Adrenal gland (tissue), 9 donors: ENCODE measurements at regions not wholly inside any gene's neighbourhood (a gene's known extent, or its start where the extent isn't known, plus 50 kb on each side); places are given as distances from the start of the nearest gene placed in this dataset.

Experiments
- DNase-seq, 7 donors: peaks; one replicate each; pipeline ENCODE4 v3.0.0-alpha.2; 2019 to 2020
- H3K27ac ChIP-seq, 5 donors: fragments of 200-600 bp; sonication (generic) in 4 of 5; 1 replicate in 3 of 5; 2 replicates in 2 of 5; pipeline versions ENCODE4 v1.5.1 to v1.8.0; 2016 to 2020; ENCODE audit warnings: mild to moderate bottlenecking in 1 of 5
- H3K27me3 ChIP-seq: fragments of 200-600 bp; 2 replicates; pipeline ENCODE4 v1.8.0; 2021
- H3K36me3 ChIP-seq, 2 donors: fragments of 200-600 bp; replicated peaks in 1 of 2; 1 replicate in 1 of 2; 2 replicates in 1 of 2; pipeline versions ENCODE4 v1.5.1 to v1.8.0; 2018 to 2022
- H3K4me1 ChIP-seq, 2 donors: fragments of 200-600 bp; replicated peaks in 1 of 2; 1 replicate in 1 of 2; 2 replicates in 1 of 2; pipeline versions ENCODE4 v1.5.1 to v1.8.0; 2018 to 2021
- H3K4me3 ChIP-seq, 4 donors: fragments of 200-600 bp; sonication (generic) in 3 of 4; one replicate each; pipeline ENCODE4 v1.5.1; 2016 to 2018
- H3K9me3 ChIP-seq, 3 donors: fragments of 200-600 bp; sonication (generic) in 1 of 3; replicated peaks in 1 of 3; 1 replicate in 2 of 3; 2 replicates in 1 of 3; pipeline versions ENCODE4 v1.5.1 to v1.8.0; 2016 to 2021
- POLR2A ChIP-seq, 2 donors: fragments of 450-650 bp; IDR thresholded peaks; one replicate each; pipeline ENCODE4 v1.6.1; 2017; ENCODE audit warnings: antibody characterized with exemption in 2 of 2, mild to moderate bottlenecking in 2 of 2, moderate library complexity in 1 of 2
- WGBS, 4 donors: extraction: QIAGEN DNeasy Blood & Tissue Kit in 2 of 4; methylation state at CpG; one replicate each; pipeline versions ENCODE4 v1.1.5 to v1.1.7; 2013 to 2017; 5-methylcytosine and 5-hydroxymethylcytosine counted together
- intact Hi-C, 2 donors: fragments of 100-400 bp; cut with DNase I; formaldehyde crosslinking; loops; one replicate each; pipeline versions ENCODE4 v1.14.1 to v1.15.0; 2022 to 2023
- TF ChIP-seq, protein P1 (sequence below), 6 experiments: fragments of 450-650 bp in 4 of 6; fragments of 200-600 bp in 2 of 6; sonication (generic) in 1 of 6; IDR thresholded peaks; 1 replicate in 5 of 6; 2 replicates in 1 of 6; pipeline versions ENCODE4 v1.5.1 to v1.8.0; 2016 to 2021; ENCODE audit warnings: antibody characterized with exemption in 6 of 6, mild to moderate bottlenecking in 2 of 6, moderate library complexity in 1 of 6
- donor health status: healthy with polysubstance abuse.
- donor health status: Bipolar disorder and iron deficiency.
- donor health status: DM: yes; HTN: yes; CAD: no.
- donor health status: DM: no; HTN: no; CAD: no.
- donor health status: DM: no; HTN: no; CAD: no.

DNA sequence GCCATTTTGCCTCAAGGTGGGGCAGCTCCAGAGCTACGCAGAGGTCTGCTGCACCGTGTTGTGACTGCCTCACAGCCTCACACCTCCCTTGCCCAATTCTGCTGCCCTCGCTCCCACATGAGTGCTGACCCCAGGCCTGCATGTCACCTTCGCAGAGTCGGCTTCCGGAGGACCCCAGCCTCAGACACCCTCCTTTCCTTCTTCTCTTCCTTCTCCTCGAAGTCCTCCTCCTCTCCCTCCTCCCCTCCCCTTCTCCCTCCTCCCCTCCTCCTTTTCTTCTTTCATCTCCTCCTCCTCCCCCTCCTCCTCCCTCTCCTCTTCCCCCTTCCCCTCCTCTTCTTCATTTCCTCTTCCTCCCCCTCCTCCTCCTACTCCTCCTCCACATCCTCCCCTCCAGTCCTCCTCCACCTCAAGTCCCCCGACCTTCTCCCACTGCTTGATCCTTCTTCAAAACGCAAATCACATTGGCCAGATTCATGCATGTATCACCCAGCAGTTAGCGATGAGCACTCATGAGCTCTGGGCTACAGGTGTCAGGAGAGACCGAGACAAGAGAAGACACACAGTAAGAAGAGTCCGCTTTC lies 243.8 kb downstream of the RBFOX3 start:
- Histone ChIP-seq H3K27me3 (peaks cover 6% of the 10 kb centered on the region), H3K4me1 (no peaks in the 10 kb centered on the region), H3K4me3 (no peak overlapping the region), H3K27ac (no peak overlapping the region), H3K9me3 (no peaks in the 10 kb centered on the region), H3K36me3 (no peaks in the 10 kb centered on the region)
- intact Hi-C loops, result no loop called here
- DNase-seq, result no peak
- WGBS, 4 donors, result 50 to 60% (median 57%) methylated on average over 12 of the region's 12 CpGs
- TF ChIP-seq, protein P1, sequence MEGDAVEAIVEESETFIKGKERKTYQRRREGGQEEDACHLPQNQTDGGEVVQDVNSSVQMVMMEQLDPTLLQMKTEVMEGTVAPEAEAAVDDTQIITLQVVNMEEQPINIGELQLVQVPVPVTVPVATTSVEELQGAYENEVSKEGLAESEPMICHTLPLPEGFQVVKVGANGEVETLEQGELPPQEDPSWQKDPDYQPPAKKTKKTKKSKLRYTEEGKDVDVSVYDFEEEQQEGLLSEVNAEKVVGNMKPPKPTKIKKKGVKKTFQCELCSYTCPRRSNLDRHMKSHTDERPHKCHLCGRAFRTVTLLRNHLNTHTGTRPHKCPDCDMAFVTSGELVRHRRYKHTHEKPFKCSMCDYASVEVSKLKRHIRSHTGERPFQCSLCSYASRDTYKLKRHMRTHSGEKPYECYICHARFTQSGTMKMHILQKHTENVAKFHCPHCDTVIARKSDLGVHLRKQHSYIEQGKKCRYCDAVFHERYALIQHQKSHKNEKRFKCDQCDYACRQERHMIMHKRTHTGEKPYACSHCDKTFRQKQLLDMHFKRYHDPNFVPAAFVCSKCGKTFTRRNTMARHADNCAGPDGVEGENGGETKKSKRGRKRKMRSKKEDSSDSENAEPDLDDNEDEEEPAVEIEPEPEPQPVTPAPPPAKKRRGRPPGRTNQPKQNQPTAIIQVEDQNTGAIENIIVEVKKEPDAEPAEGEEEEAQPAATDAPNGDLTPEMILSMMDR (IDR thresholded peaks at IDR 0.05), result no peak
- no peak for TF ChIP-seq POLR2A (IDR thresholded peaks at IDR 0.05)

DNA sequence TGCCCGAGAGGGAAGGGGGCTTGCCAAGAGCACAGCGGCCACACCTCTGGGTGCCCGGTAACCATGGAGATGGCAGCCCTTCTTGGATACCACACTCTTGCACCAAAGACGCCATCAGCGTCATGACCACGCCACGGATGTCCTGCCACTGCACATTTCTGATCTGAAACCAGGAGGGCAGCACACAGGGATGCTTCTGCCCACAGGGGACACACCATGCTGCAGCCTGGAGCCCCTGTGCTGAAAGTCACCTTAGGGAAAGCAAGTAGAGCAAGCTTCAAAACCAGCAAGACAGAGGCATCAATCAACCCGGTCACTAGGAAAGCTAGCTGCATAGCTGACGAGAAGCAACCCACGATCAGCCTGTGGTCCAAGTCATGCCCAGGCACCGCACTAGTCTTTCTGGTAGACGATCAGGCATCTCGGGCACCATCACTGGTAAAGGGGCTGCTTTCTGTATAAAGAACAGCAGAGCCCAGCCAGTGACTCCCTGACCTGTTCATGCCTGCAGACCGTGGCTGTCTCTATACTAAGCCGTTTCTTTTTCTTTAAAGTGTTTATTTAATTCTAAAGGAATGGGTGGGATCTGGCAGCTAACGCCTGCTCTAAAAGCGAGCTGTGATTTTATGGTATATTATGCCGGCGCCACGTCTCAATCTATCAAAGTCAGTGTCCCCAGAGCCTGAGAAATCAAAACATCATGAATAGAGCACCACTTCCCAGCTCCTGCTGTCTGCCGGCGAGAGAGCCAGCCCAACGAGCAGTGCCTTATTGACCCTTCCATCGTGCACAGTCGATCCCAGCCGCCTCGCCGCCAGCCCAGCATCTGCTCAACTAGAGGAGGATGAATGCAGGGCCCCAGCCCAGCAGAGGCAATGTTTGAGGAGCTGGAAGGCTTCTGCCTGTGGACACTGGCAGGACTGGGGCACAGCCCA lies 244.7 kb downstream of the RBFOX3 start:
- Histone ChIP-seq H3K9me3 (no peaks in the 10 kb centered on the region), H3K4me3 (no peak overlapping the region), H3K27ac (no peak overlapping the region), H3K4me1 (no peaks in the 10 kb centered on the region), H3K36me3 (no peaks in the 10 kb centered on the region), H3K27me3 (peaks cover 10% of the 10 kb centered on the region)
- intact Hi-C loops, result no loop called here
- 36 to 44% (median 40%) methylated on average over 12 to 28 of the region's 28 CpGs for WGBS, 4 donors
- no peak for TF ChIP-seq POLR2A (IDR thresholded peaks at IDR 0.05)
- TF ChIP-seq, protein P1 (IDR thresholded peaks at IDR 0.05), result no peak
- no peak for DNase-seq

DNA sequence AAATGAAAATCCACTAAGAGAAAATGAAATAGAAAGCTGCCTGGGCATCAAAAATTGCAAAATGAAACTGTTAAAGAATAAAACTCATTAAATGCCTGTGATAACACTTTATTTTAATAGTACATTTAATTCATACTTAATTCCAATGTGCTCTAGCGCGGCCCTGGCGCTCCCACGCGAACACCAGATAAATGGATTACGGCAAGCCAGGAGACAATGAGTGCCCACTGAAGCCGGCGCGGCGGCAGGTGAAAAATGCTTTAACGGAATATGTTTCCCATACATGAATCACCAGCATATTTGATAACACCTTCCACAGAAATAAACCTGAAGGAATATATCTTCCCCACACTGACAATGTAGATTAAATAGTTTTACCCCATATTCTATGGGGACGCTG lies 245.5 kb downstream of the RBFOX3 start:
- no peak for TF ChIP-seq POLR2A (IDR thresholded peaks at IDR 0.05)
- TF ChIP-seq, protein P1 (IDR thresholded peaks at IDR 0.05), result no peak
- intact Hi-C loops, result no loop called here

DNA sequence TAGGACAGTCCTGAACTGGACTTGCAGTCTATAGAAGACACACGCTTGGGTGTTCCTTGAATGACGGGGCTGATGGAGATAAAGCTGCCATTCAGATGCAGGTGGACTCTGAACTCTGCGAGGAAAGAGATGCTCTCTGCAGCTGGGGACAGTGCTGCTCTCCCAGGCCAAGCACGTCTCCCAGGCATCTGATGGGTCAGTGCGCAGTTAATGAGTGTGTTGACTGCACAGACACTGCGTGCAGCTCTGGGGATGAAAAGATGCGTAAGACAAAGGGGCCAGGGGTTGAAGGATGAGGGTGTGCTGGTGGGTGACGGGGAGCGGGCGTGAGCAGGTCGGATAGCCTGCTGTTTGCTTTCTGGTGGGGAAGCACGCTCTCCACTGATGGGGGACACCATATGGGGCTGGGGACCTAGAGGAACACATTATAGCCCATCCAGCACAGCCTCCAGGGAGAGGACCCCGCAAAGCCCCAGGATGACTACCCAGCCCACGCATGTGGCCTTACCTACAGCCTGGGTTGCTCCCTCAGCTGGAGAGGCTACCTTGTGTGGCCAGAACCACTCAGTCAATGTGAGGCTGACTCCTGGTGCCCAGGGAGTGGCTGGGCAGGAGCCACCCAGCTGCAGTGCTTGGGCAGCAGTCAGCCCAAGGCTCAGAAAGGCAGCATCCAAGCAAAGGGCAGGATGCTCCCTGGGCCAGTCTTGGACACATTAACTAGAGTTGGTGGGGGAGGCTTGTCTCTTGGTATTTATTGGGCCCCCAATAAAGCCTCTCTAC lies 246.3 kb downstream of the RBFOX3 start:
- Histone ChIP-seq H3K27ac (no peak overlapping the region), H3K27me3 (peaks cover 10% of the 10 kb centered on the region), H3K36me3 (no peaks in the 10 kb centered on the region), H3K4me3 (no peak overlapping the region), H3K9me3 (no peaks in the 10 kb centered on the region), H3K4me1 (no peaks in the 10 kb centered on the region)
- no peak for DNase-seq
- 71 to 77% (median 73%) methylated on average over 9 to 14 of the region's 14 CpGs for WGBS, 4 donors
- intact Hi-C loops, result no loop called here
- TF ChIP-seq, protein P1 (IDR thresholded peaks at IDR 0.05), result no peak
- TF ChIP-seq POLR2A (IDR thresholded peaks at IDR 0.05), result no peak

More for the DNA sequence above, 245.5 kb downstream of the RBFOX3 start:
- H3K4me1 ChIP-seq, result no peaks in the 10 kb centered on the region
- H3K36me3 ChIP-seq, result no peaks in the 10 kb centered on the region
- no peak overlapping the region for H3K4me3 ChIP-seq
- no peaks in the 10 kb centered on the region for H3K9me3 ChIP-seq
- DNase-seq, result no peak
- no peak overlapping the region for H3K27ac ChIP-seq
- peaks cover 10% of the 10 kb centered on the region for H3K27me3 ChIP-seq
- 86 to 90% (median 88%) methylated on average over 12 of the region's 12 CpGs for WGBS, 4 donors
